WTC11 (cell line): ENCODE measurements at regions not wholly inside any gene's neighbourhood (a gene's known extent, or its start where the extent isn't known, plus 50 kb on each side); places are given as distances from the start of the nearest gene placed in this dataset.

ENCODE experiments used
- ATAC-seq: fragments of 200-7000 bp; cut with Tn5 transposase; 2 replicates; pipeline ENCODE4 v1.10.0; 2021; ENCODE audit warnings: mild to moderate bottlenecking, moderate library complexity
- CTCF ChIA-PET: fragments of 300-600 bp; sonication (Branson Sonifier 250); formaldehyde crosslinking; loops from one replicate; lab custom pipeline; 2021; ENCODE audit warnings: antibody characterized with exemption; lab: Charles Lee
- POLR2A ChIA-PET: fragments of 350-600 bp; sonication (Branson Sonifier 250); formaldehyde crosslinking; loops from one replicate; lab custom pipeline; 2021; ENCODE audit warnings: antibody characterized with exemption; lab: Charles Lee
- DNase-seq: peaks from one replicate; pipeline ENCODE4 v3.0.0; 2021; ENCODE audit warnings: low spot score
- H3K27ac Mint-ChIP-seq: 2 replicates; pipeline ENCODE4 v1.8.0; 2021; ENCODE audit warnings: mixed read lengths
- H3K27me3 Mint-ChIP-seq: 2 replicates; pipeline ENCODE4 v1.8.0; 2021; ENCODE audit warnings: low read depth, mild to moderate bottlenecking, moderate library complexity, mixed read lengths
- H3K36me3 Mint-ChIP-seq: 2 replicates; pipeline ENCODE4 v1.8.0; 2021; ENCODE audit warnings: mixed read lengths
- H3K4me1 Mint-ChIP-seq: 2 replicates; pipeline ENCODE4 v1.8.0; 2022; ENCODE audit warnings: mixed read lengths
- H3K4me3 Mint-ChIP-seq: 2 replicates; pipeline ENCODE4 v1.8.0; 2021; ENCODE audit warnings: mild to moderate bottlenecking, moderate library complexity, mixed read lengths
- H3K9me3 Mint-ChIP-seq: 2 replicates; pipeline ENCODE4 v1.8.0; 2021; ENCODE audit warnings: mixed read lengths
- AR ChIP-seq: fragments of 250-450 bp; sonication (Bioruptor Pico); IDR thresholded peaks from 2 replicates; pipeline ENCODE4 v1.9.0; 2021; ENCODE audit warnings: mild to moderate bottlenecking
- ARID4B ChIP-seq: sonication (generic); formaldehyde crosslinking; IDR thresholded peaks from 2 replicates; pipeline ENCODE4 v1.8.0; 2023; ENCODE audit warnings: missing genetic modification reagents, mild to moderate bottlenecking, borderline replicate concordance
- ATF2 ChIP-seq: sonication (generic); formaldehyde crosslinking; IDR thresholded peaks from 2 replicates; pipeline ENCODE4 v1.8.1; 2022; ENCODE audit warnings: low read depth, missing genetic modification reagents, borderline replicate concordance
- CBFB ChIP-seq: sonication (generic); formaldehyde crosslinking; IDR thresholded peaks from 2 replicates; pipeline ENCODE4 v1.8.1; 2022; ENCODE audit warnings: mild to moderate bottlenecking, low read depth, missing genetic modification reagents
- ELF4 ChIP-seq: sonication (generic); formaldehyde crosslinking; IDR thresholded peaks from 2 replicates; pipeline ENCODE4 v1.8.1; 2022; ENCODE audit warnings: low read depth, mild to moderate bottlenecking, moderate library complexity, missing genetic modification reagents
- ERG ChIP-seq: fragments of 250-450 bp; sonication (Bioruptor Pico); IDR thresholded peaks from 2 replicates; pipeline ENCODE4 v1.8.0; 2021; ENCODE audit warnings: mild to moderate bottlenecking
- GTF2I ChIP-seq: fragments of 250-450 bp; sonication (Bioruptor Pico); conservative IDR thresholded peaks from 2 replicates; pipeline ENCODE4 v1.4.0; 2021; ENCODE audit warnings: mild to moderate bottlenecking
- IRF2 ChIP-seq: sonication (generic); formaldehyde crosslinking; IDR thresholded peaks from 2 replicates; pipeline ENCODE4 v1.8.0; 2022; ENCODE audit warnings: low read depth, missing genetic modification reagents, borderline replicate concordance
- NR1H2 ChIP-seq: sonication (generic); formaldehyde crosslinking; IDR thresholded peaks from 2 replicates; pipeline ENCODE4 v1.9.0; 2021; ENCODE audit warnings: mild to moderate bottlenecking, moderate library complexity, missing genetic modification reagents
- PRDM15 ChIP-seq: sonication (generic); formaldehyde crosslinking; IDR thresholded peaks from 2 replicates; pipeline ENCODE4 v1.8.0; 2022; ENCODE audit warnings: missing genetic modification reagents
- SMAD4 ChIP-seq: sonication (generic); formaldehyde crosslinking; IDR thresholded peaks from 2 replicates; pipeline ENCODE4 v1.8.0; 2022; ENCODE audit warnings: mild to moderate bottlenecking, missing genetic modification reagents
- USF1 ChIP-seq: sonication (generic); formaldehyde crosslinking; IDR thresholded peaks from 2 replicates; pipeline ENCODE4 v1.8.0; 2022; ENCODE audit warnings: mild to moderate bottlenecking, missing genetic modification reagents
- ZNF317 ChIP-seq: sonication (generic); formaldehyde crosslinking; IDR thresholded peaks from 2 replicates; pipeline ENCODE4 v1.8.1; 2023; ENCODE audit warnings: low read depth, mild to moderate bottlenecking, moderate library complexity, missing genetic modification reagents, borderline replicate concordance
- ZNF416 ChIP-seq: fragments of 250-450 bp; sonication (Bioruptor Pico); IDR thresholded peaks from 2 replicates; pipeline ENCODE4 v1.9.0; 2021; ENCODE audit warnings: mild to moderate bottlenecking, inconsistent platforms
- ZNF423 ChIP-seq: fragments of 250-450 bp; sonication (Bioruptor Pico); IDR thresholded peaks from 2 replicates; pipeline ENCODE4 v2.1.2; 2022; ENCODE audit warnings: mild to moderate bottlenecking, moderate library complexity
- ZNF512 ChIP-seq: sonication (generic); formaldehyde crosslinking; IDR thresholded peaks from 2 replicates; pipeline ENCODE4 v1.8.1; 2022; ENCODE audit warnings: missing genetic modification reagents, borderline replicate concordance
- ZSCAN18 ChIP-seq: fragments of 250-450 bp; sonication (Bioruptor Pico); IDR thresholded peaks from 2 replicates; pipeline ENCODE4 v2.1.2; 2022; ENCODE audit warnings: mild to moderate bottlenecking, moderate library complexity

- no peaks in the 10 kb centered on the region for H3K36me3 Mint-ChIP-seq
- CTCF ChIA-PET, result interaction anchor here (0.9 to 1.0 kb wide), 2 partner anchors 20 to 146 kb away, joined by 3 to 5 read pairs; no protein-coding TSS in a partner anchor
- no peaks in the 10 kb centered on the region for H3K4me1 Mint-ChIP-seq
Measured at GRCh38 chr3:101049532-101049931, 56.3 kb upstream of the ABI3BP start.

More at GRCh38 chr3:101049532-101049931, 56.3 kb upstream of the ABI3BP start:
- POLR2A ChIA-PET, result no interaction called here
- no peak for ATAC-seq
- no peak for DNase-seq
- Mint-ChIP-seq H3K9me3 (peaks cover 5% of the 10 kb centered on the region), H3K27me3 (no peaks in the 10 kb centered on the region), H3K4me3 (no peak overlapping the region), H3K27ac (no peak overlapping the region)
- TF ChIP-seq NR1H2 (no peak), AR (CRISPR knock-in tag) (no peak), ZNF512 (CRISPR knock-in tag) (no peak), ZNF317 (CRISPR knock-in tag) (no peak), ATF2 (CRISPR knock-in tag) (no peak), GTF2I (no peak), ERG (no peak), ZNF423 (CRISPR knock-in tag) (no peak), IRF2 (CRISPR knock-in tag) (no peak), ARID4B (CRISPR knock-in tag) (no peak), ZSCAN18 (CRISPR knock-in tag) (no peak), ELF4 (CRISPR knock-in tag) (no peak), SMAD4 (no peak), USF1 (CRISPR knock-in tag) (no peak), CBFB (CRISPR knock-in tag) (no peak), ZNF416 (no peak), PRDM15 (CRISPR knock-in tag) (no peak)
